ENCODE measurements at regions not wholly inside any gene's neighbourhood (a gene's known extent, or its start where the extent isn't known, plus 50 kb on each side); places are given as distances from the start of the nearest gene placed in this dataset.

DNA sequence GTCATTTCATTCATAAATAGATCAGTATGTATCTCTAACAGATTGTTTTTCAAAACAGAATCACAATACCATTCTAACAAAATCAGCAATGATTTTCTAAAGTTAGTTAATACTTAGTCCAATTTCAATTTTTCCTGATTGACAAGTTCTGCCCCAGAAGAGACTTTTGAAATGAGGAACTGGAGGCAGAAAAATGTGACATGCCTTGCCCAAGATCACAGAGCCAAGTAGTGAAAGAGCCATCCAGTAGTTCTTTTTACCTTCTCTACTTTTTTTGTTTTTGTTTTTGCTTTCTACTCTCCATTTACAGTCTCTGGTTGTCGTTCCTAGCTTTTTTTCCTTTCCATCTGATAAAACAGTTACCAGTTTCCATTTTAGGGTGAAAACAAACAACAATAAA lies 129.3 kb upstream of the TMEM164 start:
- H3K23ac ChIP-seq (ENCODE audit: low read depth, low read length, poor library complexity) = no peak overlapping the region
- DNase-seq (ENCODE audit: low spot score) = no peak
- H3K9me3 ChIP-seq (replicated peaks in 1 of 2; ENCODE audit: control insufficient read depth in 2 of 2, insufficient read depth in 1 of 2, low read depth in 1 of 2, low read length in 2 of 2) = no peaks in the 10 kb centered on the region
- no peak overlapping the region for H3K4ac ChIP-seq (ENCODE audit: low read length)
- peaks cover 0 to 5% (median 0%) of the 10 kb centered on the region in 3 experiments for H3K27me3 ChIP-seq (ENCODE audit: control insufficient read depth in 3 of 3, insufficient read depth in 3 of 3, low read depth in 1 of 3, low read length in 3 of 3)
- H3K36me3 ChIP-seq (replicated peaks in 1 of 2; ENCODE audit: control insufficient read depth in 2 of 2, insufficient read depth in 2 of 2, low read length in 2 of 2) = no peaks in the 10 kb centered on the region
- no peak overlapping the region for H3K18ac ChIP-seq (ENCODE audit: low read length)
- H3K4me3 ChIP-seq (ENCODE audit: low read length in 2 of 2) = no peak overlapping the region
- WGBS, 2 donors (ENCODE audit: extremely low coverage in 2 of 2, insufficient read length in 2 of 2, insufficient replicate concordance in 1 of 2) = no CpG with 5 or more reads among the region's 1 CpG
- H2BK5ac ChIP-seq (ENCODE audit: low read length) = no peak overlapping the region
- no peak overlapping the region for H4K91ac ChIP-seq (ENCODE audit: low read depth, low read length, poor library complexity)
- H2AK5ac ChIP-seq (ENCODE audit: low read depth, low read length) = no peak overlapping the region
- H3K9ac ChIP-seq (ENCODE audit: low read depth, low read length, poor library complexity) = no peak overlapping the region
- no peak overlapping the region for H2BK120ac ChIP-seq (ENCODE audit: low read depth, low read length)
- no peaks in the 10 kb centered on the region for H3K79me1 ChIP-seq (ENCODE audit: low read depth, low read length)
- H3K14ac ChIP-seq (ENCODE audit: low read length) = no peak overlapping the region
- H3K4me2 ChIP-seq (ENCODE audit: insufficient read depth, low read length, poor library complexity, severe bottlenecking) = no peak overlapping the region
- H3K4me1 ChIP-seq (ENCODE audit: control insufficient read depth in 2 of 2, insufficient read depth in 1 of 2, low read depth in 1 of 2, low read length in 2 of 2) = no peaks in the 10 kb centered on the region
- no peak overlapping the region for H4K8ac ChIP-seq (ENCODE audit: low read depth, low read length)
- H2BK12ac ChIP-seq (ENCODE audit: low read length) = no peak overlapping the region
- no peak overlapping the region for H3K27ac ChIP-seq (replicated peaks; ENCODE audit: low read length)
- no peak overlapping the region for H2AFZ ChIP-seq (ENCODE audit: low read length)
- H2BK15ac ChIP-seq (ENCODE audit: low read length) = no peak overlapping the region

DNA sequence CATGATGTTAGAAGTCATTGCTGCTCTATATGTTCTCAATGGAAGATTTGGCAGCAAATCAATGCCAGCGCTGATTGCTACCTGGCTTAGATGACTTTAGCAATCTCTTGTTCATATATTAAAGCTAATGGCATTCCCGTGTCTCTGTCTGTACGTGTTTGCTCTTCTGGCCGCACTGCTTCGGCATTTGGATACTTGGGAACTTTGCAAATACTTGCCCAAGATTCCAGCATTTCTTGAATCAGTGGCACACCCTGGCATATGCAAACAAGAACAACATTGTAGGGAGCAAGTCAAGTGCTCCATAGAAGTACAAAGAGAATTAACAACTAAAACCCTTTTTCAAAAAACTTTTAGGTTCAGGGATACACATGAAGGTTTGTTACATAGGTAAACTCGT lies 128.9 kb upstream of the TMEM164 start:
- Histone ChIP-seq H3K27me3 (ENCODE audit: control insufficient read depth in 3 of 3, insufficient read depth in 3 of 3, low read depth in 1 of 3, low read length in 3 of 3) (peaks cover 0 to 5% (median 0%) of the 10 kb centered on the region in 3 experiments), H3K4me3 (ENCODE audit: low read length in 2 of 2) (no peak overlapping the region), H2BK5ac (ENCODE audit: low read length) (no peak overlapping the region), H2BK12ac (ENCODE audit: low read length) (no peak overlapping the region), H3K18ac (ENCODE audit: low read length) (no peak overlapping the region), H3K9ac (ENCODE audit: low read depth, low read length, poor library complexity) (no peak overlapping the region), H2AK5ac (ENCODE audit: low read depth, low read length) (no peak overlapping the region), H3K27ac (replicated peaks; ENCODE audit: low read length) (no peak overlapping the region), H4K8ac (ENCODE audit: low read depth, low read length) (no peak overlapping the region), H3K4ac (ENCODE audit: low read length) (no peak overlapping the region), H3K23ac (ENCODE audit: low read depth, low read length, poor library complexity) (no peak overlapping the region), H3K9me3 (replicated peaks in 1 of 2; ENCODE audit: control insufficient read depth in 2 of 2, insufficient read depth in 1 of 2, low read depth in 1 of 2, low read length in 2 of 2) (no peaks in the 10 kb centered on the region), H2BK120ac (ENCODE audit: low read depth, low read length) (no peak overlapping the region), H3K4me2 (ENCODE audit: insufficient read depth, low read length, poor library complexity, severe bottlenecking) (no peak overlapping the region), H2BK15ac (ENCODE audit: low read length) (no peak overlapping the region), H2AFZ (ENCODE audit: low read length) (no peak overlapping the region), H4K91ac (ENCODE audit: low read depth, low read length, poor library complexity) (no peak overlapping the region), H3K14ac (ENCODE audit: low read length) (no peak overlapping the region), H3K4me1 (ENCODE audit: control insufficient read depth in 2 of 2, insufficient read depth in 1 of 2, low read depth in 1 of 2, low read length in 2 of 2) (no peaks in the 10 kb centered on the region), H3K36me3 (replicated peaks in 1 of 2; ENCODE audit: control insufficient read depth in 2 of 2, insufficient read depth in 2 of 2, low read length in 2 of 2) (no peaks in the 10 kb centered on the region), H3K79me1 (ENCODE audit: low read depth, low read length) (no peaks in the 10 kb centered on the region)
- no peak for DNase-seq (ENCODE audit: low spot score)
- WGBS, 2 donors (ENCODE audit: extremely low coverage in 2 of 2, insufficient read length in 2 of 2, insufficient replicate concordance in 1 of 2) = no CpG with 5 or more reads among the region's 6 CpGs

GRCh38 chrX:109874548-109874947 lies 128.4 kb upstream of the TMEM164 start:
- Histone ChIP-seq H3K4ac (ENCODE audit: low read length) (no peak overlapping the region), H3K79me1 (ENCODE audit: low read depth, low read length) (no peaks in the 10 kb centered on the region), H4K91ac (ENCODE audit: low read depth, low read length, poor library complexity) (no peak overlapping the region), H2BK15ac (ENCODE audit: low read length) (no peak overlapping the region), H3K14ac (ENCODE audit: low read length) (no peak overlapping the region), H3K23ac (ENCODE audit: low read depth, low read length, poor library complexity) (no peak overlapping the region), H3K36me3 (replicated peaks in 1 of 2; ENCODE audit: control insufficient read depth in 2 of 2, insufficient read depth in 2 of 2, low read length in 2 of 2) (no peaks in the 10 kb centered on the region), H3K9me3 (replicated peaks in 1 of 2; ENCODE audit: control insufficient read depth in 2 of 2, insufficient read depth in 1 of 2, low read depth in 1 of 2, low read length in 2 of 2) (no peaks in the 10 kb centered on the region), H2BK5ac (ENCODE audit: low read length) (no peak overlapping the region), H3K4me2 (ENCODE audit: insufficient read depth, low read length, poor library complexity, severe bottlenecking) (no peak overlapping the region), H3K4me3 (ENCODE audit: low read length in 2 of 2) (no peak overlapping the region), H2AFZ (ENCODE audit: low read length) (no peak overlapping the region), H3K9ac (ENCODE audit: low read depth, low read length, poor library complexity) (no peak overlapping the region), H3K4me1 (ENCODE audit: control insufficient read depth in 2 of 2, insufficient read depth in 1 of 2, low read depth in 1 of 2, low read length in 2 of 2) (no peaks in the 10 kb centered on the region), H2BK12ac (ENCODE audit: low read length) (no peak overlapping the region), H3K27ac (replicated peaks; ENCODE audit: low read length) (no peak overlapping the region), H3K18ac (ENCODE audit: low read length) (no peak overlapping the region), H2BK120ac (ENCODE audit: low read depth, low read length) (no peak overlapping the region), H3K27me3 (ENCODE audit: control insufficient read depth in 3 of 3, insufficient read depth in 3 of 3, low read depth in 1 of 3, low read length in 3 of 3) (peaks cover 0 to 5% (median 0%) of the 10 kb centered on the region in 3 experiments), H4K8ac (ENCODE audit: low read depth, low read length) (no peak overlapping the region), H2AK5ac (ENCODE audit: low read depth, low read length) (no peak overlapping the region)
- WGBS, 2 donors (ENCODE audit: extremely low coverage in 2 of 2, insufficient read length in 2 of 2, insufficient replicate concordance in 1 of 2) = no CpG with 5 or more reads among the region's 2 CpGs
- no peak for DNase-seq (ENCODE audit: low spot score)

DNA sequence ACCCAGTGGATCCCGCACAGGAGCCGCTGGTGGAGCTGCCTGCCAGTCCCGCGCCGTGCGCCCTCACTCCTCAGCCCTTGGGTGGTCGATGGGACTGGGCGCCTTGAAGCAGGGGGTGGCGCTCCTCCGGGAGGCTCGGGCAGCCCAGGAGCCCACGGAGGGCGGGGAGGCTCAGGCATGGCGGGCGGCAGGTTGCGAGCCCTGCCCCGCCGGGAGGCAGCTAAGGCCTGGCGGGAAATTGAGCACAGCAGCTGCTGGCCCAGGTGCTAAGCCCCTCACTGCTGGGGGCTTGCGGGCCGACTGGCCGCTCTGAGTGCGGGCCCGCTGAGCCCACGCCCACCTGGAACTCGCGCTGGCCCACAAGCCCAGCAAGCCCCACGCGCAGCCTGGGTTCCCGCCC lies 127.1 kb upstream of the TMEM164 start:
- no peak overlapping the region for H3K4me3 ChIP-seq (ENCODE audit: low read length in 2 of 2)
- H3K4me1 ChIP-seq (ENCODE audit: control insufficient read depth in 2 of 2, insufficient read depth in 1 of 2, low read depth in 1 of 2, low read length in 2 of 2) = no peaks in the 10 kb centered on the region
- no peaks in the 10 kb centered on the region for H3K79me1 ChIP-seq (ENCODE audit: low read depth, low read length)
- no peak overlapping the region for H3K23ac ChIP-seq (ENCODE audit: low read depth, low read length, poor library complexity)
- no peaks in the 10 kb centered on the region for H3K9me3 ChIP-seq (replicated peaks in 1 of 2; ENCODE audit: control insufficient read depth in 2 of 2, insufficient read depth in 1 of 2, low read depth in 1 of 2, low read length in 2 of 2)
- no peak overlapping the region for H2BK120ac ChIP-seq (ENCODE audit: low read depth, low read length)
- peaks cover 0 to 8% (median 0%) of the 10 kb centered on the region in 3 experiments for H3K27me3 ChIP-seq (ENCODE audit: control insufficient read depth in 3 of 3, insufficient read depth in 3 of 3, low read depth in 1 of 3, low read length in 3 of 3)
- H2BK15ac ChIP-seq (ENCODE audit: low read length) = no peak overlapping the region
- no peak overlapping the region for H2AK5ac ChIP-seq (ENCODE audit: low read depth, low read length)
- no peak overlapping the region for H3K4me2 ChIP-seq (ENCODE audit: insufficient read depth, low read length, poor library complexity, severe bottlenecking)
- no peaks in the 10 kb centered on the region for H3K36me3 ChIP-seq (replicated peaks in 1 of 2; ENCODE audit: control insufficient read depth in 2 of 2, insufficient read depth in 2 of 2, low read length in 2 of 2)
- H2BK12ac ChIP-seq (ENCODE audit: low read length) = no peak overlapping the region
- no peak for DNase-seq (ENCODE audit: low spot score)
- no peak overlapping the region for H4K8ac ChIP-seq (ENCODE audit: low read depth, low read length)
- H3K18ac ChIP-seq (ENCODE audit: low read length) = no peak overlapping the region
- no peak overlapping the region for H3K4ac ChIP-seq (ENCODE audit: low read length)
- no peak overlapping the region for H3K14ac ChIP-seq (ENCODE audit: low read length)
- H3K9ac ChIP-seq (ENCODE audit: low read depth, low read length, poor library complexity) = no peak overlapping the region
- H3K27ac ChIP-seq (replicated peaks; ENCODE audit: low read length) = no peak overlapping the region
- H4K91ac ChIP-seq (ENCODE audit: low read depth, low read length, poor library complexity) = no peak overlapping the region
- H2AFZ ChIP-seq (ENCODE audit: low read length) = no peak overlapping the region
- H2BK5ac ChIP-seq (ENCODE audit: low read length) = no peak overlapping the region
- WGBS, 2 donors (ENCODE audit: extremely low coverage in 2 of 2, insufficient read length in 2 of 2, insufficient replicate concordance in 1 of 2) = no CpG with 5 or more reads among the region's 30 CpGs
